Left cardiac atrium (tissue), 4 donors: ENCODE measurements at regions not wholly inside any gene's neighbourhood (a gene's known extent, or its start where the extent isn't known, plus 50 kb on each side); places are given as distances from the start of the nearest gene placed in this dataset.
"Not testable (repeated sequence)": the region's sequence is repeated elsewhere in the genome, so short reads cannot be mapped to it uniquely, and the experiment has no call there.

ENCODE experiments used
- ATAC-seq, 2 donors: fragments of 200-7000 bp; cut with Tn5 transposase; one replicate each; pipeline ENCODE4 v1.9.1; 2020; ENCODE audit warnings: mild to moderate bottlenecking in 2 of 2, moderate library complexity in 2 of 2
- DNase-seq: peaks from one replicate; pipeline ENCODE4 v3.0.0-alpha.2; 2020
- intact Hi-C, 2 donors: fragments of 100-400 bp; cut with DNase I; formaldehyde crosslinking; loops; one replicate each; pipeline versions ENCODE4 v1.14.1 to v1.15.1; 2022 to 2023
- donor health status: DM: no; HTN: yes; CAD: no.
- donor health status: DM: no; HTN: yes; CAD: no; lungs with severe emphysema.
- donor health status: DM: yes; HTN: yes; CAD: no.
- donor health status: Dilated cardiomyopathy.

- ATAC-seq, intact Hi-C loops, DNase-seq: not testable (repeated sequence)
These were observed 157.1 kb upstream of the APOOL start for GRCh38 chrX:84846541-84846940.

- DNase-seq, ATAC-seq, intact Hi-C loops: not testable (repeated sequence)
These were observed 152.5 kb upstream of the APOOL start for GRCh38 chrX:84851183-84851582.

- ATAC-seq, DNase-seq, intact Hi-C loops: not testable (repeated sequence)
These were observed 146.9 kb upstream of the APOOL start for GRCh38 chrX:84856791-84857190.

- DNase-seq, ATAC-seq, intact Hi-C loops: not testable (repeated sequence)
These were observed 144.9 kb upstream of the APOOL start for GRCh38 chrX:84858771-84859170.

GRCh38 chrX:84865113-84865512 is 138.6 kb upstream of the APOOL start:
- ATAC-seq: no peak
- intact Hi-C loops: no loop called here
- DNase-seq: no peak

GRCh38 chrX:84870281-84870680 is 133.4 kb upstream of the APOOL start:
- DNase-seq, intact Hi-C loops, ATAC-seq: not testable (repeated sequence)

- intact Hi-C loops: not testable (repeated sequence)
These were observed 131.4 kb upstream of the APOOL start for GRCh38 chrX:84872160-84872771.

GRCh38 chrX:84873176-84873575 is 130.5 kb upstream of the APOOL start:
- no peak for DNase-seq
- ATAC-seq: no peak
- intact Hi-C loops: no loop called here

More at GRCh38 chrX:84872160-84872771, 131.4 kb upstream of the APOOL start:
- ATAC-seq, DNase-seq: not testable (repeated sequence)

GRCh38 chrX:84876876-84877275 is 126.8 kb upstream of the APOOL start:
- no peak for ATAC-seq
- no peak for DNase-seq
- intact Hi-C loops: no loop called here

- intact Hi-C loops: no loop called here
- ATAC-seq (no peak), DNase-seq (no peak)
These were observed 109.8 kb upstream of the APOOL start for GRCh38 chrX:84893897-84894296.

GRCh38 chrX:84907324-84907968 is 96.2 kb upstream of the APOOL start:
- DNase-seq: no peak
- ATAC-seq: no peak
- intact Hi-C loops: loop anchor here in 1 of 2 donors (2.0 kb wide), 1 partner anchor 177 kb away; no protein-coding TSS in a partner anchor

GRCh38 chrX:84909151-84909550 is 94.5 kb upstream of the APOOL start:
- intact Hi-C loops: no loop called here
- ATAC-seq (no peak), DNase-seq (no peak)

GRCh38 chrX:84924624-84925023 is 79.1 kb upstream of the APOOL start:
- intact Hi-C loops: no loop called here
- no peak for ATAC-seq
- no peak for DNase-seq

- intact Hi-C loops: no loop called here
- no peak for DNase-seq
- no peak for ATAC-seq
These were observed 70.9 kb upstream of the APOOL start for GRCh38 chrX:84932814-84933213.

GRCh38 chrX:84933956-84934556 is 69.6 kb upstream of the APOOL start:
- DNase-seq (no peak), ATAC-seq (no peak)
- intact Hi-C loops: loop anchor here in 1 of 2 donors (2.0 kb wide), 1 partner anchor 29 kb away; no protein-coding TSS in a partner anchor
